ENCODE measurements at regions not wholly inside any gene's neighbourhood (a gene's known extent, or its start where the extent isn't known, plus 50 kb on each side); places are given as distances from the start of the nearest gene placed in this dataset.

DNA sequence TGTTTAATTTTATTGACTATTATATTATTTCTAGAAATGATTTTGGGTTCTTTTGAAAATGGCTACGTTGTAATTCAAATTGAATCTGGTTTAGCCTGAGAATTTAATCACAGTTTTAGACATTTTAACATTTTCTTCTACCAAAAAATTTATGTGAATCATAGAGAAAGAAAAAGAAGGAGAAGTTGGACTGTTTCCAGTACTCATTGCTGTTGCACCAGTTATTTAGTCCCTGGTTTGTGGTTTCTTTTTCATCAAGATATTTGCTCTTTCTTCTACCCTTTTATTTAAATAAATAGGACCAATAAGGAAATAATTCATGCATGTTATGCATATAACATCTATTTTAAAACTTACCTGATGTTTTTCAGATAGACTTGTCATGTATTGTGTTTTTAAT, 1337.1 kb downstream of the ROBO1 start:
- TF ChIP-seq EZH2 (IDR thresholded peaks at IDR 0.05; ENCODE audit: insufficient read depth, poor library complexity, severe bottlenecking) (no peak), EZH2phosphoT487 (IDR thresholded peaks at IDR 0.05; ENCODE audit: insufficient read depth, low read depth) (no peak)

All from GM23248 (cell line).